ENCODE measurements at regions not wholly inside any gene's neighbourhood (a gene's known extent, or its start where the extent isn't known, plus 50 kb on each side); places are given as distances from the start of the nearest gene placed in this dataset.
"Not testable (repeated sequence)": the region's sequence is repeated elsewhere in the genome, so short reads cannot be mapped to it uniquely, and the experiment has no call there.

DNA sequence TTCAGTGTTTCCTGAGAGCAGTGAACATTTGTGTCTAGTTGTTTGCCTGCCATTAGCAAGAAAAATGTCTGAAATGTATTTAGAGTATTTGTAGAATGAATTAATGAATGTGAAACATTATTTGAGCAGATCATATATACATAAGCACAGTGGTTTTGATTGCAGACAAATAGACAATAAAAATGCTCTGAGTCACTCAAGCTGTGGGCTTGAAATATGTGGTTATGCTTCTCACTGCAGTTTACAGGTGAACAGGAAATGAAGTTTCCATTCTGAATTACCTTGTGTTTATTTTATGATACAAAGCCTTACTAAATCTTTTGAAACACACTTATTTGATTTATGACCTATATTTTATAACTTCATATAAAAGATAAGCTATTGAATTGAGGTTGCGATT, 827.7 kb downstream of the TMTC2 start:
- no peak for DNase-seq

DNA sequence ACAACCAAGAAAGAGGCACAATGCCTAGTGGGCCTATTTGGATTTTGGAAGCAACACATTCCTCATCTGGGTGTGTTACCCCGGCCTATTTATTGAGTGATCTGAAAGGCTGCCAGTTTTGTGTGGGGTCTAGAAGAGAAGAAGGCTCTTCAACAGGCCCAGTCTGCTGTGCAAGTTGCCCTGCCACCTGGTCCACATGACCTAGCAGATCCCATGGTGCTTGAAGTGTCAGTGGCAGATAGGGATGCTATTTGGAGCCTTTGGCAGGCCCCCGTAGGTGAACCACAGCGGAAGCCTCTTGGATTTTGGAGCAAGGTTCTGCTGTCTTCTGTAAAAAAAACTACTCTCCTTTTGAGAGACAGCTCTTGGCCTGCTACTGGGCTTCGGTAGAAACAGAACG, 820.1 kb downstream of the TMTC2 start:
- DNase-seq = no peak

DNA sequence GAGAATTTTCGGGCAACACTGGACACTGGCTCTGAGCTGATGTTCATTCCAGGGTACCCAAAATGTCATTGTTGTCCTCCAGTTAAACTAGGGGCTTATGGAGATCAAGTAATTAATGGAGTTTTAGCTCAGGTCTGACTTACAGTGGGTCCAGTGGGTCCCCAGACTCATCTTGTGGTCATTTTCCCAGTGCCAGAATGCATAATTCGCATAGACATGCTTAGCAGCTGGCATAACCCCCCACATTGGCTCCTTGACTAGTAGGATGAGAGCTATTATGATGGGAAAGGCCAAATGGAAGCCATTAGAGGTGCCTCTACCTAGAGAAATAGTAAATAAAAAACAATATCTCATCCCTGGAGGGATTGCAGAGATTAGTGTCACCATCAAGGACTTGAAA, 818.9 kb downstream of the TMTC2 start:
- no peak for DNase-seq

DNA sequence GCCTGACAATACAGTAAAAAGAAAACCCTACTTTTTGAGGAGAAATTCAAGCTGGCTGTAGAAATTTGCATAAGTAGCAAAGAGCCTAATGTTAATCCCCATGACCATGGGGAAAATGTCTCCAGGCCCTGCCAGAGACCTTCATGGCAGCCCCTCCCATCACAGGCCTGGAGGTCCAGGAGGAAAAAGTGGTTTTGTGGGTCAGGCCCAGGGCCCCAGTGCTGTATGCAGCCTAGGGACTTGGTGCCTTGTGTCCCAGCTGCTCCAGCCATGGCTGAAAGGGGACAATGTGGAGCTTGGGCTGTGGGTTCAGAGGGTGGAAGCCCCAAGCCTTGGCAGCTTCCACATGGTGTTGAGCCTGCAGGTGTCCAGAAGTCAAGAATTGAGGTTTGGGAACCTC, 813.2 kb downstream of the TMTC2 start:
- DNase-seq = not testable (repeated sequence)

DNA sequence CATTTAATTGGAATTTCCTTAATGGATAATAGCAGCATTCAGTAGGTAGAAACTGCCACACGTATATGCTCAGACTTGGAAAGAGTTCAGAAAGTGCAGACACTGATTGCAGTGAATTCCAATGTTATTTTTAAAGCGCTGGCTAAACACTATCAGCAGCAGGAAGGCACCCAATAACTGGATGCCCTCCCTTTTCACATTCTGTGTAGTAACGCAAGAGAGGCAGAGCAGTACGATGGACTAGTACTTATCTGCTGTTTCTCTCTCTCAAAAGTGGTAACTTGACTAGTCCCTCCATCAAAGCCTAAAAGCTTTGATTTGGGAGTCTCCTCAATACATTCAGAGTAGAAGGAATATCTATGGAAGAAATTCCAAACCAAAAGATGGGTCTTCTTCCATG, 791.0 kb downstream of the TMTC2 start:
- DNase-seq = no peak

DNA sequence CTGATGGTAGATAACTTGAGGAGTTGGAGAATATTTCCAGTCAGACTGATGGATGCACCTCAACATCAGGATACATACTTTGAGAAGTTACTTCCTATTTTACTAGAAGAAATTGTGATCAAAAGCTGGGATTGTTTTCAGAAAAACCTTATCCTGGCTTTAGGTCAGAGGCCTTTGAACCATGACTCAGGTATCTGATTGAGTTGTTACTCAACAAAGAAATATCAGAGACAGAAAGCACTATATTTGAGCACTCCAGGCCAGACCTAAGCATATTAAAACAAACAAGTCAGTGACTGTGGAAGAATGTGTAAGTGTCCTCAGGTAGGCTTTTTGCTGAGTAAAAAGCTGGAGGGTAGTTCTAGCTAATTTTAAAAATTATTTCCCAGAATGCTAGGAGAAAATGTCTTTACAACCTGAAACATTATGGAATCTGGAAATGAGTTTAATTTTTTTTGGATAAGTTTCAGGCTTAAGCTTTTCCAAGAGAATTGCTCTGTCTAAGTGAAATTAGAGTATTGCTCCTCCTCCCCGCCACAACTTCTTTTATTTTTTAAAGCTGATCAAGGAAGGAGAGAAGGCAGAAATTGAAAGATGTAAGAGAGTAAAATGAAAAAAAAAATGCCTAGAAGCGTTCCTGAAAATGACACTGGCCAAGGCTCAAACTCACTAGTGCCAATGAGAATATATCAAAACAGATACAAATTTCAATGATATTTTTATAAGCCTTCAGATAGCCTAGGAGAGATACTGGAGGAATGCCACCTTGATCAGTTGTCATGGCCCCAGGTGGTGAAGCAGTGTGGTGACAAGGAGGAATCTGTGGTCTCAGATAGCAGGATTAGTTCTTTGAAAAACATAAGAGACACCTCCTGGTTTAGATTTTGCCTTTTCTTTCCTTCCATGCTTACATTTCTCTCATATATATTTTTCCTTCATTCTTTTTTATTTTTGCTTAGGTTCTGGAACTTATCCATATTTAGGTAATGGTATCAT, 790.3 kb downstream of the TMTC2 start:
- no peak for DNase-seq

DNA sequence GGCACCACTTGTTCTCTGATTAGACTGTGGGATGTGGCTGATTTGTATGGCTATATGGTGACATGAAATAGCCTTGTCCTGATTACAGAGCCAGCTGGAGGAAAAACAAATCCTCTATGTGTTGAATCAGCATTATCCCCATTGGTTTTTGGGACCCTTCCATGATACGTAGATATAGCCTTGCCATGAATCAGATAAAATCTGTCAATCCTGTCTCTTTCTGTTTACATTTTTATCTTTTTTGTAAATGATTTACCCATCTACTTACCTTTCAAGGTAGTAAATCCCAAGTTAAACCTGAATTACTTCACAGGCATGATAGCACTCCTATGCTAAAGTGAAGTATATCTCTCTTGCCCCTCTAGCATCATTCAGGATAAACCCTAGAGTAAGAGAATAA, 789.3 kb downstream of the TMTC2 start:
- DNase-seq = no peak

DNA sequence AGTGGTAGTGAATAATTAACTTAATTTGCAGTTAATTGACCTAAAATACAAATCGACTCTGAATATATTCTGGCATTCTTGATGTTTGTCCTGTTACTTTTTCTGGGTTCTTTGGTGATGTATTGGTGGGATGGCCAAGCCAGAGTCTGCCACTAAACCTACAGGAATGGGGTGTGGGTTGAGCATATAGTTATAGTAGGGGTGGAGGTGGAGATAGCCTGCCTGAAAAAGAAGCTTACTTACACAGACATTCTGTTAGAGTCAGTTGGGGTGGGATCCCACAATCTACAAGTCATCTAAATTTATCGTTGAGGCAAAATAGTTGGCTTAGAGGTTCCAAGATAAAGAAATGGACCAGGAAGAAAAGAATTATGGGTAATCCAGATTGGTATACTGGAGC, 787.7 kb downstream of the TMTC2 start:
- DNase-seq = no peak

DNA sequence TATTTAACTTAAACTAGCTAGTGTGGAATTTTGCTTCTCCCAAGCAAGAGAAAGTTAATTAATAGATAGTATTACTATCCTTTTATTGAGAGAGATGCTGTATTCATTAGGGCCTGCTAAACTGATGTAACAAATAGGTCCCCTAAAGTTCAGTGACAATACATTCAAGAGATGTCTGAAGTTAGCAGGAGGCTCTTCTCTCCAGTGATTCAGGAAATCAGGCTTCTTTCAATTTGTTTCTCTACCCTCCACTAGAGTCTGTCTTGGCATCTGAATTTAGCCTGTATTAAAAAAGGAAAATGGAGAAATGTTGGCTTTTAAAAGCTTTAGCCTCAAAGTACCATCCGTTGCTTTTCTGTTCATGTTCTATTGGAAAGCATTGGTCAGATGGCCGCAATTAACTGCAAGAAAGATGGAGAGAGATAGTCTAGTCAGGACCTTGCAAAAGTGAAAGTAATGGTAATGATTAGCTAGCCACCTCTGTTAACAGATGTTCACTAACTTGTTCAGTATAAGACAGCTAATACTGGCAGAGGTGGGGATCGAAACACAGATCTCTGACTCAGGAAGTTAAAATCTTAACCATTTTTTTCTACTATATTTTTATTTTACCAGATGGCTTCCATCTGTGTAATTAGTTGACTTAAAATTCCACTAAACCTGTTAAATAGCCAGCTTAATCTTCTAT, 786.8 kb downstream of the TMTC2 start:
- no peak for DNase-seq

DNA sequence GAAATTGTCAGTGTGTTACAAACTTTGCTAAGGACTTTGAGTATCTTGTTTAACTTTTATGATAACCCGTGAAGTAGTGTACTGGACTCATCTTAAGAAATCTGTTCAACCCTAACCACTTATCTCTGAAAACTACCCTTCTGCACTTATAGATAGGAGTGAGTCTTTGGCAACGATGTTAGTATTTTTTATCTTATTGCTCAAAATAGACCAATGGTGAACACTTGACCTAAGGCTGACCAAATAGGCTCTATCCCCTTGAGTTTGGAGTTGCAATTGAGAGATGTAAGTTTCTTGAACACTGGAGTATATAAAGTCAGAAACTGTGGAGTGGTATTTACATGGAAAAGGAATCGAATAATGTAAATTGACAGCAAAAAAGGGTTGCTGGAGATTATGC, 786.1 kb downstream of the TMTC2 start:
- no peak for DNase-seq

DNA sequence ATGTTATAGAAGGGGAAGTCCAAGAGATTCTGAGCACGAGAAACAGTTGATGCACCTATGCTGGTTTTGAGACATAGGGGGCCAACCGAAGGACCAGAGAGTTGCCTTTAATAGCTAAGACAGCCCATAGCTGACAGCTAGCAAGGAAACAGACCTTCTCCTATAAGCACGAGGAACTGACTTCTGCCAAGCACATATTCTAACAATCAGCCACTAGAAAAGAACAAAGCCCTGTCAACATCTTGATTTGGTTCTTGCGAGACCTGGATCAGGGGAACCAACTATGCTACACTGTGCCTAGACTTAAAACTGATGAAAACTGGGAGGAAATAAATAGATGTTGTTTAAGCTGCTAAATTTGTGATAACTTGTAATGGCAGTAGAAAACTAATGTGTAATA, 785.6 kb downstream of the TMTC2 start:
- no peak for DNase-seq

DNA sequence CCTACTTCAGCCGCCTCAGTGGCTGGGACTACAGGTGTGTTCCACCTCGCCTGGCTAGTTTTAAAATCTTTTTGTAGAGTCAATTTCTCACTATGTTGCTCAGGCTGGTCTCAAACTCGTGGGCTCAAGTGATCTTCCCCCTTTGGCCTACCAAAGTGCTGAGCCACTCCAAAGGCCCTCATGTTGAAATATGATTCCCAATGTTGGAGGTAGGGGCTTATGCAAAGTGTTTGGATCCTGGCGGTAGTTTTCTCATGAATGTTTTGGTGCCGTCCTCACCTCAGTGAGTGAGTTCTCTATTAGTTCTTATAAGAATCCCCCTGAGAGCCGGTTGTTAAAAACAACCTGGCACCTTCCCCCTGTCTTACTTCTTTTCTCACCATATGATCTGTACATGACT, 784.6 kb downstream of the TMTC2 start:
- no peak for DNase-seq

DNA sequence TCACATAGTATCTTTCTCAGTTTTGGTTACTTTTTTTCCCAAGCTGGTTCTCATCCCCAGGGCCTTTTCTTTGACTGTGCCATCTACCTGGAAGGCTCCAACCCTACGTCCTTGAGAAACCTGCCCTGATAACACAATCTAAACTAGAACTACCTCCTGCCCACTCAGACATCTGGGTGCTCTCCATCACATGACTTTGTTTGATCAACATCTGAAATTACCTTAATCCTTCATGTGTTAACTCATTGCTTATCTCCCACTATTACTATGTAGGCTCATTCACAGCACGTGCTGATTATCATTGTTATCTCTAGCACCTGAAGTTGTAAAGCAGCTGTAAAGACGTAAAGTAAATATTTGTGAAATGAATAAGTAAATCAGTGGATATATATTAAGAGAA, 784.0 kb downstream of the TMTC2 start:
- no peak for DNase-seq

DNA sequence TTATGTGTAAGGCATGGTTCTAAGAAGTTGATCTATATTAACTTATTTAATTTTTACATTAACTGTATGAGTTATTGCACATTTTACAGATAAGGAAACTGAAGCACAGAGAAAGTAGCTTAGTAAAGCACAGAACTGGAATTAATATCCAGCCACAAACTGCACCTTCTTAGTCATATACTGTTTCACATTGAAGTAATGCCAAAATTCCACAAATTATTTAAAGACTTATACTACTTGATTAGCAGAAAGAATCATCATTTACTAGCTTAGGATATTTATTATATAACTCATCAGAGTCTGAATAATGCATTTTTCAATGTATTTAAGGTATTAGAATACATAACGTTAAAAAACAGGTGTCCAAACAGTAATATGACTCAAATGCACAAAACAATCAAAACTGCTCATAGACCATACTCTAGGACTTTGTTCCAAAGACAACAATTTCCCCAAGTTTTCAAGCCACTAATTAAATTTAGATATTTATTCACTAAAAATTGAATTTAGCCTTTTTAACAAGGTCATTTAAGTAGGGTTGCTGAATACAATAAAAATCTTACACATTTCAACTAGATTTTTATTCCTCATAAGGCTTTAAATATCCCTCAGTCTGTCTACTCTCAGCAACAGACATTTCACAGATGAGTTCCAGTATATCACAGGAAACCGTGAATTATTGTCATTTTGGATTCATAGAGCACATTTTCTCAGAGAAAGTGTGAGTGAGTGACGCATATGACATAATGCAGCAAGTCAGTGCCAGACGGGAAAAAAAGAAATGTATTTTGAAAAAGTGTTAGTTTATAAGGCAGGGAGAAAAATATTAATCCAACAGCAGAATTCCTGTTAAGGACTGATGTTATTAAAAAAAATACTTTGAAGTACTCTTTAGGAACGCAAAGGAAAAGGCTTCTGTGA, 782.5 kb downstream of the TMTC2 start:
- no peak for DNase-seq

DNA sequence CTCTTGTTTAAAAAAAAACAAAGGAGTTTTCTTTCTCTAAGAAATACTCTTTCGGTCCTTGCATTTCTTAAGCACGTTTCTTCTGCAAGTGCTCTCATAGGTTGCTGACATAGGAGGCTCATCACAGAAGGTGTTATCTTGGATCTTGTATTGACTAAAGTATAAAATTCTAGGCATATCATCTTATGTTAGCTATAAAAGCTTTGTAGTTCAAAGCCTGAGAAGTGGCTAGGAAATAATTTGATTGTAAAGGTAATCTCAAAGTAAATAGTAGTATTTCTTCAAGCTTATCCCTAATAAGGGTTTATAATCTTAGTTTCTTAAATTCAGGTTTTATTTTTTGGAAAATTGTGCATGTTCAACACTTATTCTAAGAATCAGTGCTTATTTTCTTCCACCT, 778.9 kb downstream of the TMTC2 start:
- no peak for DNase-seq

DNA sequence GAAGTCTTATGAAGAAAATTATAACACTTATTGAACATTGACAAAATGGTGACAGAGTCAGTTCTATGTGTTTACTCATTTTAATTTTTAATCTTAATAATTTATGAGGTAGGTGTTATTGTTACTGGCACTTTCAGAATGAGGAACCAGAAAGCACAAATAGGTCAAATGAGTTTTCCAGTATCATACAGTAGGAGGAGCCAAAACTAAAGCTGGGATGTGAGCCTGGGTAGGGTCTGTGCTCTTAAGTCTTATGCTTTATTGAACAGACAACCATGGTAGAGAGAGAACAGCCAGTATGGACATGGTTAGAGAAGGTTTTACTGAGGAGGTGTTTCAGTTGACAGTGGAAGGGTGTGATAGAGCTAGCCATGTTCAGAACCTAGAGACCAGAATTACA, 775.7 kb downstream of the TMTC2 start:
- DNase-seq = no peak

DNA sequence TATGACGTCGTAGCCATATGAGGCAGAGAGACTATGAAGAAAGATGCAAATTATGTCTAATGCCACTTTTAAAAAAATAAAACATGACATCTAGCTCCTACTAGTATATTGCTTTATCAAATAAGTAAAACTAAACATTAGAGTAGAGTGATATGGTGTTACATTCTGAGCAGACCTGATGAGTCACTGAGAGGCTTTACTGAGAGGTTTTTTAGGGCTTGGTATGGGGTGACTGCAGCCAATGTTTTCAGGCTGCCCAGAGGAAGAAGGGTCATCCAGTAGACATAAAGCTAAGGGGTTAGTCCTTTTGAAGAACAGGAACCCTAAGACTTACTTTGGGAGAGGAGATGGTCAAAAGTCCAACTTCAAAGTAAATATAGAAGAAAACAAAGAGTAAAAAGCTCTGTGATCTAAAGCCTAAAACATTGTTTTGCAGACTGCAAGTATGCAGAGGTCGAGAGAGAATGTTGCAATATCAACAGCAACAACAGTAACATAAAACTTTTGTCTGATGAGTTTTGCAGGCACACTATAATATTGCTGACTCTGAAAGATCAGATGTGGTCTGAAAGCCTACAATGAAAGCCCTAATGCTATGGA, 774.7 kb downstream of the TMTC2 start:
- DNase-seq = no peak

DNA sequence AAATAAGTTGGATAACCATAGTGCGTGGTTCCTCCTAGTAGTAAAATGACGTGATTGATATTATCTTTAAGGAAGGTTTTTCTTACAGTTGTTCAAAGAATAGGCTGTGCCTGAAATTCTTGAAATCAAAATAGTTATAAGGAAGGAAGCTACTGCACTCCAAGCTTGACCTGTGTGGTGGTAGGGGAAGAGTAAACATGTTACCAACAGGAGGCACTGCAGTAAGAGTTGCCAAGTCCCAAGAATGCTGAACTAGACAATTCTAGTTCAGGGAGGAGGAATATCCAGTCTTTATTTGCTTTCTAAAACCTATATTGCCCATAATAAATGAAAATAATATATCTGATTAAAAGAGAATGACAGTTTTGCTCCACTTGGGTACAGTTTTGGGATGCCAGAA, 764.5 kb downstream of the TMTC2 start:
- DNase-seq = no peak

DNA sequence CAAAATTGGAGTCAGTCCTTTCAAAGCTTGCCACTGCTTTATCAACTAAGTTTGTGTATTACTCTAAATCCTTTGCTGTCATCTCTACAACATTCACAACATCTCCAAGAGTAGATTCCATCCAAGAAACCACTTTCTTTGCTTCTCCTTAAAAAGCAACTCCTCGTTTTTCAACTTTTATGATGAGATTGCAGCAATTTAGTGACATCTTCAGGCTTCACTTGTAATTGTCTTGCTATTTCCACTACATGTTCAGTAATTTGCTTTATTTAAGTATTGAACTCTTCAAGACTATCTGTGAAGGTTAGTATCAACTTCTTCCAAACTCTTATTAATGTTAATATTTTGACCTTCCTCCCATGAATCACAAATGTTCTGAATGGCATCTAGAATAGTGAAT, 747.9 kb downstream of the TMTC2 start:
- no peak for DNase-seq

DNA sequence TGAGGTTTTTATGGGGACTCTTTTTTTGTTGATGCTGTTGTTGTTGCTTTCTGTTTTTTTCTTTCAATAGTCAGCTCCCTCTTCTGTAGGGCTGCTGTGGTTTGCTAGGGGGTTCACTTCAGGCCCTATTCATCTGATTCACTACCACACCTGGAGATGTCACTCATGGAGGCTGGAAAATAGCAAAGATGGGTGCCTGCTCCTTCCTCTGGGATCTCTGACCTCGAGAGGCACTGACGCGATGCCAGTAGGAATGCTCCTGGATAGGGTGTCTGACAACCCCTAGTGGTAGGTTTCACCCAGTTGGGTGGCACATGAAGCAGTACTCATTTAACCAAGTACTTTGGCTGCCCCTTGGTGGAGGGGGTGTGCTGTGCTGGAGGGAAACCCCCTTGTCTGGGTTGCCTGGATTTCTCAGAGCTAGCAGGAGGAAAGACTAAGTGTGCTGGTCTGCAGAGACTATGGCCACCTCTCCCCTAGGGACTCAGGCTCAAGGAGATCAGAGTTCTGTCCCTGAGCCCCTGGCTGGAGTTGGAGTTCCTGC, 745.5 kb downstream of the TMTC2 start:
- DNase-seq = no peak

DNA sequence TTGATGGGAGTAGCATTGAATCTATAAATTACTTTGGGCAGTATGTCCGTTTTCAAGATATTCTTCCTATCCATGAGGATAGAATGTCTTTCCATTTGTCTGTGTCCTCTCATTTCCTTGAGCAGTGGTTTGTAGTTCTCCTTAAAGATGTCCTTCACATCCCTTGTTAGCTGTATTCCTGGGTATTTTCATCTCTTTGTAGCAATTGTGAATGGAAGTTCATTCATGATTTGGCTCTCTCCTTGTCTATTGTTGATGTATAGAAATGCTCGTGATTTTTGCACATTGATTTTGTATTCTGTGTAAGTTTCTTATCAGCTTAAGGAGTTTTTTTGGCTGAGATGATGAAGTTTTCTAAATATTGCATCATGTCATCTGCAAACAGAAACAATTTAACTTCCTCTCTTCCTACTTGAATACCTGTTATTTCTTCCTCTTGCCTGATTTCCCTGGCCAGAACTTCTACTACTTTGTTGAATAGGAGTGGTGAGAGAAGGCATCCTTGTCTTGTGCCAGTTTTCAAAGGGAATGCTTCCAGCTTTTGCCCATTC, 741.0 kb downstream of the TMTC2 start:
- not testable (repeated sequence) for DNase-seq

DNA sequence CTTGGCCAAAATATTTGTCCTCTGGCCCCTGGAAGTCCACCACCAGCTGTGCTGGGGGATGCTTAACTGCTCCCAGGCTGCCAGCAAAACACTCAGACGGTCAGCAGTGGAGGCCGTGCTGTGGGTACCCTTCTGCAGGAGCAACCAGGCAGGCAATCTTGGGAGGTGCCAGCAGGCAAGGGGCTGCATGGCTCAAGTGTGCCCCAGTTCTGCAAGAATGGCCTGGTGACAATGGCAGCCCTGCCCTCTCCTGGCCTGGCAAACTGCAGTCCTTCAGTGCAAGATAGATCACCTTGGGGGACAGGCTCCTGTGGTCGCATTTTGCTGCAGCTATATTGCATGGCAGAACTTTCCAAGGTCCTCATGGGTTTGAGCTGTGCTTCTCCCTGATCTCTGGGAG, 728.3 kb downstream of the TMTC2 start:
- DNase-seq = no peak

Measured in NCI-H187 treated with DMSO at 0.1 percent for 48 hours (cell line).